ENCODE measurements at regions not wholly inside any gene's neighbourhood (a gene's known extent, or its start where the extent isn't known, plus 50 kb on each side); places are given as distances from the start of the nearest gene placed in this dataset.

GRCh38 chr2:104685591-104685990, 168.3 kb upstream of the POU3F3 start:
- TF ChIP-seq CTCF (IDR thresholded peaks at IDR 0.05): no peak
- no peak for TF ChIP-seq EP300 (IDR thresholded peaks at IDR 0.05)
- TF ChIP-seq POLR2A (IDR thresholded peaks at IDR 0.05): no peak
